HepG2 (cell line): ENCODE measurements at regions not wholly inside any gene's neighbourhood (a gene's known extent, or its start where the extent isn't known, plus 50 kb on each side); places are given as distances from the start of the nearest gene placed in this dataset.

Experiments
- ELF1 ChIP-seq: sonication (generic); formaldehyde crosslinking; IDR thresholded peaks from 2 replicates; pipeline ENCODE4 v1.4.0; 2020; ENCODE audit warnings: missing genetic modification reagents
- HMG20A ChIP-seq: IDR thresholded peaks from 2 replicates; pipeline ENCODE4 v1.6.1; 2016; ENCODE audit warnings: borderline replicate concordance
- KLF16 ChIP-seq, 2 experiments: sonication (generic) in 1 of 2; formaldehyde crosslinking in 1 of 2; IDR thresholded peaks; 2 replicates each; pipeline versions ENCODE4 v1.6.1 to v1.8.0; 2016 to 2023; ENCODE audit warnings: missing genetic modification reagents in 2 of 2, missing compliant biosample characterization in 1 of 2
- MTF1 ChIP-seq: sonication (generic); formaldehyde crosslinking; IDR thresholded peaks from 2 replicates; pipeline ENCODE4 v1.5.0; 2020; ENCODE audit warnings: missing genetic modification reagents

DNA sequence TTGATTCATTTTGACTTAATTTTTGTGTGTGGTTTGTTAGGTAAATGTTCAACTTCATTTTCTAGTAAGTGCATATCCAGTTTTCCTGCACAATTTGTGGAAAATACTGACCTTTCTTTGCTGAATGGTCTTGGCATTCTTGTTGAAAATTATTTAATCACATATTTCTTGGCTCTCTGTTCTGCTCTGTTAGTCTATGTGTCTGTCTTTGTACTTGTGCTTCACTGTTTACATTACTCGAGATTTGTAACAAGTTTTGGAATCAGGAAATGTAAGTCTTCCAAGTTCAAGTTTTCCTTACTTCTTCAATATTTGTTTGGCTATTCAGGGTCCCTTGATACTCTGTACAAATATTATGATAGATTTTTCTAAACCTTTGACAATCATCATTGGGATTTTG lies 838.2 kb upstream of the POM121L12 start:
- no peak for TF ChIP-seq HMG20A (CRISPR knock-in tag)
- no peak for TF ChIP-seq MTF1 (CRISPR knock-in tag)
- no peak for TF ChIP-seq ELF1
- no peak for TF ChIP-seq KLF16 (CRISPR knock-in tag; IDR thresholded peaks at IDR 0.05)
